ENCODE measurements at regions not wholly inside any gene's neighbourhood (a gene's known extent, or its start where the extent isn't known, plus 50 kb on each side); places are given as distances from the start of the nearest gene placed in this dataset.

DNA sequence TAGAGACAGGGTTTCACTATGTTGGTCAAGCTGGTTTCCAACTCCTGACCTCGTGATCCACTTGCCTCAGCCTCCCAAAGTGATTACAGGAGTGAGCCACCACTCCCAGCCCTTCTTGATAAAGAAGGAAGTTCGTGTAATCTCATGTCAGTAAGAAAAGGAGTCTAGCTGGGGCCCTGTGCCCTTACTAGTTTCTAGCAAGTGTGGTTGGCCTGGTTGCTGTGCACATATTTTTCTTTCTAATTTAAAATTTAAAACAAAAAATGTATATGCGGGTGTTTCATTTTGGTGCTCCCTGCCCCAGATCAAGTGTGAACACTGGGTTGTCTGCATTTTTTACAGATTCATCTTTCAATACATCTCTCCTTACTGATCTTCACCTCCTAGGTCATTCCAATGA lies 770.8 kb upstream of the TENM4 start:
- ATAC-seq, result no peak
- no peak overlapping the region for H3K9ac ChIP-seq (ENCODE audit: control insufficient read depth, insufficient read depth, low read length)
- 11% methylated on average over 3 of the region's 3 CpGs for WGBS (ENCODE audit: insufficient coverage, insufficient replicate concordance, low lambda C conversion rate, missing lambda C conversion rate)
- TF ChIP-seq RBBP5 (conservative IDR thresholded peaks at IDR 0.05), result no peak
- TF ChIP-seq TBL1XR1 (IDR thresholded peaks at IDR 0.05; ENCODE audit: low read depth, low read length), result no peak
- no peak for TF ChIP-seq STAT3 (IDR thresholded peaks at IDR 0.05; ENCODE audit: low read depth, low read length)
- TF ChIP-seq SP1 (IDR thresholded peaks at IDR 0.05; ENCODE audit: low read depth, low read length), result no peak
- no peak for TF ChIP-seq RB1 (IDR thresholded peaks at IDR 0.05; ENCODE audit: borderline replicate concordance)
- TF ChIP-seq, protein P1, sequence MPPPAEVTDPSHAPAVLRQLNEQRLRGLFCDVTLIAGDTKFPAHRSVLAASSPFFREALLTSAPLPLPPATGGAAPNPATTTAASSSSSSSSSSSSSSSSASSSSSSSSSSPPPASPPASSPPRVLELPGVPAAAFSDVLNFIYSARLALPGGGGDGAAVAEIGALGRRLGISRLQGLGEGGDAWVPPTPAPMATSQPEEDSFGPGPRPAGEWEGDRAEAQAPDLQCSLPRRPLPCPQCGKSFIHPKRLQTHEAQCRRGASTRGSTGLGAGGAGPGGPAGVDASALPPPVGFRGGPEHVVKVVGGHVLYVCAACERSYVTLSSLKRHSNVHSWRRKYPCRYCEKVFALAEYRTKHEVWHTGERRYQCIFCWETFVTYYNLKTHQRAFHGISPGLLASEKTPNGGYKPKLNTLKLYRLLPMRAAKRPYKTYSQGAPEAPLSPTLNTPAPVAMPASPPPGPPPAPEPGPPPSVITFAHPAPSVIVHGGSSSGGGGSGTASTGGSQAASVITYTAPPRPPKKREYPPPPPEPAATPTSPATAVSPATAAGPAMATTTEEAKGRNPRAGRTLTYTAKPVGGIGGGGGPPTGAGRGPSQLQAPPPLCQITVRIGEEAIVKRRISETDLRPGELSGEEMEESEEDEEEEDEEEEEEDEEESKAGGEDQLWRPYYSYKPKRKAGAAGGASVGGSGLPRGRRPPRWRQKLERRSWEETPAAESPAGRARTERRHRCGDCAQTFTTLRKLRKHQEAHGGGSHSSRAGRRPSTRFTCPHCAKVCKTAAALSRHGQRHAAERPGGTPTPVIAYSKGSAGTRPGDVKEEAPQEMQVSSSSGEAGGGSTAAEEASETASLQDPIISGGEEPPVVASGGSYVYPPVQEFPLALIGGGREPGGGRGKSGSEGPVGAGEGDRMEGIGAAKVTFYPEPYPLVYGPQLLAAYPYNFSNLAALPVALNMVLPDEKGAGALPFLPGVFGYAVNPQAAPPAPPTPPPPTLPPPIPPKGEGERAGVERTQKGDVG (CRISPR knock-in tag; IDR thresholded peaks at IDR 0.05), result no peak
- no peak for TF ChIP-seq ATF2 (IDR thresholded peaks at IDR 0.05; ENCODE audit: low read length)
- TF ChIP-seq YBX1 (IDR thresholded peaks at IDR 0.05), result no peak
- no peak for TF ChIP-seq EZH2 (IDR thresholded peaks at IDR 0.05; ENCODE audit: borderline replicate concordance, control insufficient read depth, low read depth, low read length)
- TF ChIP-seq REST (IDR thresholded peaks at IDR 0.05; ENCODE audit: low read depth, low read length), result no peak
- TF ChIP-seq SPI1 (IDR thresholded peaks at IDR 0.05; ENCODE audit: borderline replicate concordance, insufficient read depth, low read depth, low read length), result no peak
- no peak for TF ChIP-seq HDAC2 (IDR thresholded peaks at IDR 0.05)
- TF ChIP-seq, protein P2, sequence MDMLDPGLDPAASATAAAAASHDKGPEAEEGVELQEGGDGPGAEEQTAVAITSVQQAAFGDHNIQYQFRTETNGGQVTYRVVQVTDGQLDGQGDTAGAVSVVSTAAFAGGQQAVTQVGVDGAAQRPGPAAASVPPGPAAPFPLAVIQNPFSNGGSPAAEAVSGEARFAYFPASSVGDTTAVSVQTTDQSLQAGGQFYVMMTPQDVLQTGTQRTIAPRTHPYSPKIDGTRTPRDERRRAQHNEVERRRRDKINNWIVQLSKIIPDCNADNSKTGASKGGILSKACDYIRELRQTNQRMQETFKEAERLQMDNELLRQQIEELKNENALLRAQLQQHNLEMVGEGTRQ (IDR thresholded peaks at IDR 0.05; ENCODE audit: borderline replicate concordance, low read depth, low read length), result no peak
- no peak for TF ChIP-seq IKZF1 (conservative IDR thresholded peaks at IDR 0.05)
- TF ChIP-seq HDGF (IDR thresholded peaks at IDR 0.05), result no peak
- no peak for TF ChIP-seq ZBTB33 (IDR thresholded peaks at IDR 0.05)

More for the DNA sequence above, 770.8 kb upstream of the TENM4 start:
- H3K79me2 ChIP-seq (ENCODE audit: control insufficient read depth, insufficient read depth, low read length), result no peaks in the 10 kb centered on the region
- H2AFZ ChIP-seq (ENCODE audit: control insufficient read depth, low read depth, low read length), result no peak overlapping the region
- H4K20me1 ChIP-seq (ENCODE audit: control insufficient read depth, insufficient read depth), result no peaks in the 10 kb centered on the region
- no peaks in the 10 kb centered on the region for H3K4me1 ChIP-seq (ENCODE audit: control insufficient read depth, insufficient read depth, low read length)
- in situ Hi-C loops (cut with MboI) (no loop called here), intact Hi-C loops (cut with micrococcal nuclease; ENCODE audit: unreplicated experiment) (no loop called here)
- H3K36me3 ChIP-seq (ENCODE audit: control insufficient read depth in 2 of 2, insufficient read depth in 2 of 2, low read length in 1 of 2), result no peaks in the 10 kb centered on the region
- H3K27me3 ChIP-seq (replicated peaks in 1 of 2; ENCODE audit: control insufficient read depth in 2 of 2, insufficient read depth in 2 of 2, low read length in 1 of 2), result no peaks in the 10 kb centered on the region
- no peaks in the 10 kb centered on the region for H3K9me3 ChIP-seq (replicated peaks; ENCODE audit: control insufficient read depth, insufficient read depth, low read length)
- ChIA-PET CTCF (no interaction called here), RAD21 (ENCODE audit: unreplicated experiment) (no interaction called here), POLR2A (no interaction called here), SMC1A (ENCODE audit: uncharacterized antibody, unreplicated experiment) (no interaction called here)
- H3K4me3 ChIP-seq, result no peak overlapping the region
- no peak overlapping the region for H3K4me2 ChIP-seq (ENCODE audit: control insufficient read depth, insufficient read depth)
- BruUV-seq (replicated peaks), result no TSS peak
- no peak overlapping the region for H3K27ac ChIP-seq (ENCODE audit: control insufficient read depth, insufficient read depth)
- FAIRE-seq (no peak), DNase-seq (ENCODE audit: low read depth, low spot score) (no peak)
